Transverse colon (tissue), 4 donors: ENCODE measurements at regions not wholly inside any gene's neighbourhood (a gene's known extent, or its start where the extent isn't known, plus 50 kb on each side); places are given as distances from the start of the nearest gene placed in this dataset.

Source experiments
- DNase-seq: peaks from one replicate; pipeline ENCODE4 v3.0.0-alpha.2; 2019
- H3K27ac ChIP-seq, 4 donors: fragments of 200-600 bp; sonication (generic); 2 replicates each; pipeline ENCODE4 v1.5.1; 2016 to 2018; ENCODE audit warnings: inconsistent platforms in 4 of 4
- H3K27me3 ChIP-seq: fragments of 200-600 bp; sonication (generic); 2 replicates; pipeline ENCODE4 v1.5.1; 2017; ENCODE audit warnings: inconsistent platforms
- H3K36me3 ChIP-seq, 4 donors: fragments of 200-600 bp; sonication (generic); 2 replicates each; pipeline ENCODE4 v1.5.1; 2017 to 2019; ENCODE audit warnings: inconsistent platforms in 4 of 4
- H3K4me1 ChIP-seq, 4 donors: fragments of 200-600 bp; sonication (generic); 2 replicates each; pipeline ENCODE4 v1.5.1; 2017 to 2020; ENCODE audit warnings: inconsistent platforms in 4 of 4
- H3K4me3 ChIP-seq, 4 donors: fragments of 200-600 bp; sonication (generic); 1 replicate in 1 of 4; 2 replicates in 3 of 4; pipeline versions ENCODE4 v1.5.1 to v1.6.1; 2017 to 2019; ENCODE audit warnings: inconsistent platforms in 4 of 4
- H3K9me3 ChIP-seq, 2 donors: fragments of 200-600 bp; sonication (generic); 2 replicates each; pipeline ENCODE4 v1.5.1; 2017 to 2019; ENCODE audit warnings: inconsistent platforms in 2 of 2
- CTCF ChIP-seq, 5 experiments: fragments of 200-600 bp in 3 of 5; fragments of 450-650 bp in 2 of 5; sonication (generic) in 3 of 5; IDR thresholded peaks; 1 replicate in 2 of 5; 2 replicates in 3 of 5; pipeline ENCODE4 v1.5.1; 2016 to 2017; ENCODE audit warnings: antibody characterized with exemption in 5 of 5, inconsistent platforms in 3 of 5, mild to moderate bottlenecking in 2 of 5, moderate library complexity in 1 of 5
- EP300 ChIP-seq: sonication (generic); formaldehyde crosslinking; IDR thresholded peaks from one replicate; pipeline ENCODE4 v1.6.1; 2017; ENCODE audit warnings: antibody characterized with exemption, low read depth
- POLR2A ChIP-seq: fragments of 450-650 bp; IDR thresholded peaks from one replicate; pipeline ENCODE4 v1.6.1; 2016; ENCODE audit warnings: antibody characterized with exemption, mild to moderate bottlenecking, moderate library complexity
- POLR2AphosphoS5 ChIP-seq, 3 donors: sonication (generic); formaldehyde crosslinking; IDR thresholded peaks; one replicate each; pipeline ENCODE4 v1.6.1; 2016; ENCODE audit warnings: antibody characterized with exemption in 3 of 3
- WGBS, 2 donors: methylation state at CpG; one replicate each; pipeline ENCODE4 v1.1.5; 2018; ENCODE audit warnings: low coverage in 1 of 2; 5-methylcytosine and 5-hydroxymethylcytosine counted together
- in situ Hi-C, 4 donors: fragments of 200-750 bp; cut with MboI; loops; one replicate each; pipeline versions ENCODE4 v1.15.0 to v1.15.1; 2017; ENCODE audit warnings: low sequenced_read_pairs in 3 of 4, low pct_ligation_motif_present in 1 of 4, low pct_unique_long_range_greater_than_20kb in 1 of 4
- intact Hi-C: fragments of 100-400 bp; cut with DNase I; formaldehyde crosslinking; loops from one replicate; pipeline ENCODE4 v1.15.1; 2023; ENCODE audit warnings: low total_unique reads

- no peak for TF ChIP-seq EP300
- no peak for TF ChIP-seq CTCF (IDR thresholded peaks at IDR 0.05)
- TF ChIP-seq POLR2AphosphoS5 (IDR thresholded peaks at IDR 0.05) = no peak
- no peak for TF ChIP-seq POLR2A
- H3K9me3 ChIP-seq = no peaks in the 10 kb centered on the region
- H3K27ac ChIP-seq = no peak overlapping the region
- in situ Hi-C loops = no loop called here
- no peak for DNase-seq
- intact Hi-C loops = no loop called here
- H3K4me3 ChIP-seq = no peak overlapping the region
- H3K27me3 ChIP-seq = no peaks in the 10 kb centered on the region
- no peaks in the 10 kb centered on the region for H3K4me1 ChIP-seq
- WGBS, 2 donors = 75 to 77% methylated on average over 2 to 4 of the region's 4 CpGs
- no peaks in the 10 kb centered on the region for H3K36me3 ChIP-seq
These were observed 520.9 kb upstream of the CDH5 start for GRCh38 chr16:65845466-65846209.

- in situ Hi-C loops (no loop called here), intact Hi-C loops (no loop called here)
- 75% methylated on average over 2 of the region's 2 CpGs; no CpG with 5 or more reads in 1 of the 2 donors for WGBS, 2 donors
- no peaks in the 10 kb centered on the region for H3K9me3 ChIP-seq
- DNase-seq = no peak
- TF ChIP-seq CTCF (IDR thresholded peaks at IDR 0.05) (no peak), POLR2AphosphoS5 (IDR thresholded peaks at IDR 0.05) (no peak), POLR2A (no peak), EP300 (no peak)
- no peaks in the 10 kb centered on the region for H3K4me1 ChIP-seq
- no peaks in the 10 kb centered on the region for H3K36me3 ChIP-seq
- H3K27ac ChIP-seq = no peak overlapping the region
- H3K4me3 ChIP-seq = no peak overlapping the region
- no peaks in the 10 kb centered on the region for H3K27me3 ChIP-seq
These were observed 522.5 kb upstream of the CDH5 start for GRCh38 chr16:65843941-65844340.

- intact Hi-C loops = no loop called here
- no peak for DNase-seq
- Histone ChIP-seq H3K4me3 (no peak overlapping the region), H3K27me3 (no peaks in the 10 kb centered on the region), H3K36me3 (no peaks in the 10 kb centered on the region), H3K27ac (no peak overlapping the region), H3K4me1 (no peaks in the 10 kb centered on the region), H3K9me3 (no peaks in the 10 kb centered on the region)
- in situ Hi-C loops = no loop called here
- WGBS, 2 donors = 41 to 67% methylated on average over 1 of the region's 1 CpG
- TF ChIP-seq POLR2A = no peak
These were observed 524.4 kb upstream of the CDH5 start for GRCh38 chr16:65842067-65842466.

GRCh38 chr16:65838001-65838400 lies 528.5 kb upstream of the CDH5 start:
- Histone ChIP-seq H3K9me3 (no peaks in the 10 kb centered on the region), H3K27ac (no peak overlapping the region), H3K27me3 (no peaks in the 10 kb centered on the region), H3K4me1 (no peaks in the 10 kb centered on the region), H3K36me3 (no peaks in the 10 kb centered on the region), H3K4me3 (no peak overlapping the region)
- no peak for DNase-seq
- in situ Hi-C loops = no loop called here
- intact Hi-C loops = no loop called here
- WGBS, 2 donors = 72% methylated on average over 3 of the region's 3 CpGs; no CpG with 5 or more reads in 1 of the 2 donors
- TF ChIP-seq POLR2A (no peak), CTCF (IDR thresholded peaks at IDR 0.05) (no peak)

- no peaks in the 10 kb centered on the region for H3K9me3 ChIP-seq
- no peaks in the 10 kb centered on the region for H3K36me3 ChIP-seq
- 63 to 71% methylated on average over 3 of the region's 3 CpGs for WGBS, 2 donors
- H3K27ac ChIP-seq = no peak overlapping the region
- no peaks in the 10 kb centered on the region for H3K27me3 ChIP-seq
- intact Hi-C loops (no loop called here), in situ Hi-C loops (no loop called here)
- TF ChIP-seq POLR2A (no peak), CTCF (IDR thresholded peaks at IDR 0.05) (no peak), EP300 (no peak), POLR2AphosphoS5 (IDR thresholded peaks at IDR 0.05) (no peak)
- H3K4me3 ChIP-seq = no peak overlapping the region
- H3K4me1 ChIP-seq = no peaks in the 10 kb centered on the region
- DNase-seq = no peak
These were observed 529.0 kb upstream of the CDH5 start for GRCh38 chr16:65837464-65837863.
